GM13976 (cell line): ENCODE measurements at regions not wholly inside any gene's neighbourhood (a gene's known extent, or its start where the extent isn't known, plus 50 kb on each side); places are given as distances from the start of the nearest gene placed in this dataset.

Experiments used
- DNase-seq: peaks from one replicate; pipeline ENCODE4 v3.0.0; 2012; ENCODE audit warnings: low spot score
- CTCF ChIP-seq: IDR thresholded peaks from 2 replicates; pipeline ENCODE4 v1.5.1; 2012; ENCODE audit warnings: borderline replicate concordance, mild to moderate bottlenecking; ENCODE audit not compliant: insufficient read depth; ENCODE audit errors: extremely low read depth, missing control alignments, control extremely low read depth
- in situ Hi-C: fragments of 300-500 bp; cut with MboI; formaldehyde crosslinking; loops from one replicate; pipeline ENCODE4 v1.12.0; 2022; ENCODE audit warnings: low sequenced_read_pairs, mixed read lengths, inconsistent platforms; ENCODE audit not compliant: unreplicated experiment

GRCh38 chr12:46449856-46450255 is 77.3 kb upstream of the SLC38A2 start:
- in situ Hi-C loops: no loop called here
- no peak for TF ChIP-seq CTCF
- DNase-seq: no peak

DNA sequence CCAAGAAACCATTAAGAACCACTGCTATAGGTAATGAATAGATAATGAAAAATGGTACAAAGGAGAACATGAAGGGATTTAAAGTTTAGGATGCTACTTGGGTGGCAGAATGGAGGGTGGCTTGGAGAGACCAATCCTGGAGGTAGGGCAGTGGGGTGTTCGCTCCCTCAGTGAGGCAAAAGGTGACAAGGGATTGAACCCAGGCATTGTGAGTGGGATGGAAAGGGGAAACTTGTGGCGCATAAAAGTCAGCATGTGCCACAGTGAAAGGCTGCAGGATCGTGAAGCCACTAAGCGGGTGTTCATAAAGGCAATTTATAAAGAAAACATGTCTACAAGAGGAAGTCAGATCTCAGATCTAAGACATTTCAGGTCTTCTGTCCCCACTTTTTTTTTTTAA is 76.7 kb upstream of the SLC38A2 start:
- DNase-seq: no peak
- no peak for TF ChIP-seq CTCF
- in situ Hi-C loops: no loop called here

DNA sequence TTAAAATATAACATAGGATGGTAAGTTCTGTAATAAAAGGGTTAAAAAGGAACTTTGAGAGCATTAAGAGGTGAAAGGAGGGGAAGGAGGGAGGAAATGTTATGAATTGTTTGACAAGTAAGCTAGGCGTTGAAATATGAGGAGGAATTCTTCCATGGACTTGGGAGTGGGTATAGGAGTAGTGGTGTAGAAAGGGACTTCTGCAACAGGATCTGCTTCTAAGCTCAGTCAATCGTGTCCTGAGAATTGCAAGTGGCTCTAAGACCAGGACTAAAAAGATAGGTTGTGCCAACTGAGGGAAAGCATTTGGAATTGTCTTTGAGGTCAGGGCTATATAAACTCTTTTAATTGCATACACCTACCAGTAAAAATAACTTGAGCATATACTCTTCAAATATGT is 74.1 kb upstream of the SLC38A2 start:
- DNase-seq: no peak

DNA sequence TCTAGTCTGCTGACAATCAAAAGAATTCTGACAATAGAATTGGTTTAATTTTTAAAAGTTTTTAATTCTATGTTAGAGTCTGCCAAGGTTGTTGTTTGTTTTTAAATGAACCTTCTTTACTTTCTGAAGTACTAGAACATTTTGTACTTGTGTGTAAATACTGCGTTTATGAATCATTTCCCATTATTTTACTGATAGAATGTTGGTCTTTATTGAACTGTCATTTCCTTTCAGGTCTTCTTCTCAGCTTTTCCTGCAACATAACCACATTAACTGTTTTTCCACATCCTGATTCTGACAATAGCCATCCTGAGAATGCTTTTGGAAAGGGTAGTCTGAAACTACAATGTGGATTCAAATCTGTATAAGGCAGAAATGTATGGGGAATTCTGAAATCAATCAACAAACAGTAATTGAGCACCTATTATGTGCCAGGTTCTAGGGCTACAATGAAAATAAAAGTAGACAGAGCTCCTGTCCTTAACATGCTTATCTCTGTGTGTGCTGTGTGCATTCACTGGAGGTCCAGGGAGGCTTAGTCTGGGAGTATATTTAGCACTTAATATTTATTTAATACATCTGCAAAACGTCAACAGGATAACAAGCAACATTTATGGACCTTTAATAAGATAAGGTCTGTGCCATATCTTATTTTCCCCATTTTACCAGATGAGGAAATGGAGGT is 73.1 kb upstream of the SLC38A2 start:
- in situ Hi-C loops: no loop called here
- DNase-seq: no peak
- no peak for TF ChIP-seq CTCF

More for the DNA sequence above, 74.1 kb upstream of the SLC38A2 start:
- TF ChIP-seq CTCF: no peak
- in situ Hi-C loops: no loop called here

DNA sequence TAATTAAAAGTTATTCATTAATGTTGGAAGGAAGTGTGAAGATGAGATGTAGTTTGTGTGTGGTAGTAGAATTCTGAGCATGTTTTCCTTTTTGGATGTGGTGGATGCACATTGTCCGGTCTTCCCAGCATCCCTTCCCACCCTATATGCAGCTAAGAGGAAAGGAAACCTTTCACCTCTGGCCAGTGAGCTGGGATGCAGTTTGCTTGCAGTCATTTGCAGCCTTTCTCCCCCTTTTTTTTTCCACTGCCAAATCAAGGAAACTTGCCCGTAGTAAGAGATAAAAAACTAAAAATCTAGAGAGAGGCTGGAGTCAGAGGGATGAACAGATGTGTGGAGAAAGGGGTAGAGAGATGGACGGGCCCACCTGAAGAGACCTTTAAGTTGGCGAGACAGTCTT is 72.5 kb upstream of the SLC38A2 start:
- no peak for TF ChIP-seq CTCF
- no peak for DNase-seq
- in situ Hi-C loops: no loop called here

DNA sequence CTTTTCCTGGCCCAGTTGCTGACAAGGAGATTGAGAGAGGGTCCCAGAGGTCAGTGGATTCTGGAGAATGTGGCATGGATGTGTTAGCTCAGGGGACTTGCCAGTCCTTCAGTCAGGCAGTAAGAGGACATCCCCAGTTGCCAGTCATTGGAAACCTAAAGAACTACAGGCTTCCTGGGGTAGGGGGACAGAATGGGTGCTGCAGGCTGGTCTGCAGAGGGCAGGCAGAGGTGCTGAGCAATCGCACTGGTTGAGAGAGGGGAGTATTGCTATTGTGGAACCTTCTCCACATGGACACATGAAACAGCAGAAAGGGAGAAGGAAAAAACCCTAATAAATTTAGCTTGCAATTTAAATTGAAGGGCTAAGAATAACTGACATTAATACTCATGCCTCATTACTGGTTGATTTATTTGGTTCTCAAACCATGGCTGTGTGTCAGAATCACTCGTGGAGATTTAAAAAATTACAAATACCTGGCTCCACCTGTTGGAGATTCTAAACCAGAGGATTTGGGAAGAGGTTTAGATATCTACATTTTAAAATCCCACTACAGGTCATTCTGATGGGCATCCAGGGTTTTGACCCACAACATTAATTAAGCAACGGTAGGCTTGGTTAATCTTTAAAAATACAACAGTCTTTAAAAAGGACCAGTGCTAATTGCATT is 71.2 kb upstream of the SLC38A2 start:
- in situ Hi-C loops: no loop called here
- DNase-seq: no peak
- TF ChIP-seq CTCF: no peak
